OCI-LY3 (cell line): ENCODE measurements at regions not wholly inside any gene's neighbourhood (a gene's known extent, or its start where the extent isn't known, plus 50 kb on each side); places are given as distances from the start of the nearest gene placed in this dataset.

Experiments used
- H2AFZ ChIP-seq: fragments of 200-600, 300-600 bp; shearing (Covaris generic); 2 replicates; pipeline ENCODE4 v1.6.0; 2014; ENCODE audit warnings: antibody characterized with exemption, low read depth, low read length
- H3K27ac ChIP-seq: fragments of 200-600, 300-600 bp; sonication (generic); 2 replicates; pipeline ENCODE4 v1.5.1; 2014; ENCODE audit warnings: mild to moderate bottlenecking, low read length, moderate library complexity, mixed read lengths
- H3K27me3 ChIP-seq: fragments of 200-600, 300-600 bp; sonication (generic); 2 replicates; pipeline ENCODE4 v1.6.1; 2014; ENCODE audit warnings: low read depth, low read length, mixed read lengths
- H3K36me3 ChIP-seq: fragments of 200-600, 300-600 bp; sonication (generic); replicated peaks from 2 replicates; pipeline ENCODE3; 2014; ENCODE audit warnings: low read depth, low read length, mixed read lengths
- H3K4me1 ChIP-seq: fragments of 300-600, 200-600 bp; sonication (generic); 2 replicates; pipeline ENCODE4 v1.6.1; 2014; ENCODE audit warnings: low read length, mixed read lengths
- H3K4me2 ChIP-seq: fragments of 200-600, 300-600 bp; sonication (generic); 2 replicates; pipeline ENCODE4 v1.6.1; 2014; ENCODE audit warnings: low read length, mixed read lengths
- H3K4me3 ChIP-seq: fragments of 300-600, 200-600 bp; sonication (generic); 2 replicates; pipeline ENCODE4 v1.5.1; 2014; ENCODE audit warnings: antibody characterized with exemption, mild to moderate bottlenecking, low read length, moderate library complexity
- H3K79me2 ChIP-seq: fragments of 300-600, 200-600 bp; shearing (Covaris generic); 2 replicates; pipeline ENCODE4 v1.6.1; 2014; ENCODE audit warnings: mild to moderate bottlenecking, low read length, mixed read lengths
- H3K9ac ChIP-seq: fragments of 300-600, 200-600 bp; shearing (Covaris generic); 2 replicates; pipeline ENCODE4 v1.6.0; 2014; ENCODE audit warnings: mild to moderate bottlenecking, low read length, moderate library complexity
- H3K9me3 ChIP-seq: fragments of 200-600, 300-600 bp; shearing (Covaris generic); 2 replicates; pipeline ENCODE4 v1.6.1; 2014; ENCODE audit warnings: low read length, mixed read lengths; ENCODE audit not compliant: insufficient read depth
- H4K20me1 ChIP-seq: fragments of 200-600, 300-600 bp; sonication (generic); 2 replicates; pipeline ENCODE4 v1.6.1; 2016; ENCODE audit warnings: low read length, mixed read lengths; ENCODE audit not compliant: insufficient read depth
- CTCF ChIP-seq: fragments of 200-600, 300-600 bp; sonication (generic); IDR thresholded peaks from 2 replicates; pipeline ENCODE4 v1.5.1; 2014; ENCODE audit warnings: antibody characterized with exemption, low read length, low read depth
- EZH2phosphoT487 ChIP-seq: fragments of 200-600 bp; shearing (Covaris generic); IDR thresholded peaks from 2 replicates; pipeline ENCODE4 v1.6.1; 2018; ENCODE audit warnings: antibody characterized with exemption, mixed run types, low read depth

- no peaks in the 10 kb centered on the region for H3K36me3 ChIP-seq
- H4K20me1 ChIP-seq, result no peaks in the 10 kb centered on the region
- no peaks in the 10 kb centered on the region for H3K9me3 ChIP-seq
- H3K79me2 ChIP-seq, result no peaks in the 10 kb centered on the region
- no peak overlapping the region for H2AFZ ChIP-seq
- no peak overlapping the region for H3K4me3 ChIP-seq
- H3K4me1 ChIP-seq, result no peaks in the 10 kb centered on the region
- TF ChIP-seq CTCF, result no peak
- TF ChIP-seq EZH2phosphoT487, result no peak
- H3K4me2 ChIP-seq, result no peak overlapping the region
- H3K27ac ChIP-seq, result no peak overlapping the region
- no peak overlapping the region for H3K9ac ChIP-seq
- no peaks in the 10 kb centered on the region for H3K27me3 ChIP-seq
These were observed 984.0 kb downstream of the GALC start for GRCh38 chr14:87008965-87009364.

DNA sequence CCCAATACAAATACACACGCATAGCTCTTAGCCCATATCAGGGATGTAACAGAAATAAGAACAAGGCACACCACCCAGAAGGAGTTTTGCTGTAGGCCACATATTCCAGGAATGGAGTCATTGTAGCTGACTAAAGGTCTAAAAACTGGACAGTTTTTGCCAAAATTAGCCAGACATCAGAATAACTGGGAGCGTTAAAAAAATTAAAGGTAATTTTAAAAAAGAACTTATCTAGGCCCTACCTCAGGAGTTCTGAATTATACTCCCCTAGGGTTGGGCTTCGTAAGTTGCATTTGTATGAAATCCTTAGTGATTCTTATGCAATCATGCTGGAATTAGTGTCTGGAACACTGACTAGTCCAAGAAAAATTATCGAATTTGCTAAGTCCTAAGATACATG is 987.7 kb downstream of the GALC start:
- H3K9ac ChIP-seq, result no peak overlapping the region
- H2AFZ ChIP-seq, result no peak overlapping the region
- no peaks in the 10 kb centered on the region for H4K20me1 ChIP-seq
- H3K36me3 ChIP-seq, result no peaks in the 10 kb centered on the region
- no peaks in the 10 kb centered on the region for H3K9me3 ChIP-seq
- no peak overlapping the region for H3K4me3 ChIP-seq
- H3K4me2 ChIP-seq, result no peak overlapping the region
- no peaks in the 10 kb centered on the region for H3K27me3 ChIP-seq
- no peaks in the 10 kb centered on the region for H3K4me1 ChIP-seq
- no peaks in the 10 kb centered on the region for H3K79me2 ChIP-seq
- no peak for TF ChIP-seq CTCF
- TF ChIP-seq EZH2phosphoT487, result no peak
- H3K27ac ChIP-seq, result no peak overlapping the region

DNA sequence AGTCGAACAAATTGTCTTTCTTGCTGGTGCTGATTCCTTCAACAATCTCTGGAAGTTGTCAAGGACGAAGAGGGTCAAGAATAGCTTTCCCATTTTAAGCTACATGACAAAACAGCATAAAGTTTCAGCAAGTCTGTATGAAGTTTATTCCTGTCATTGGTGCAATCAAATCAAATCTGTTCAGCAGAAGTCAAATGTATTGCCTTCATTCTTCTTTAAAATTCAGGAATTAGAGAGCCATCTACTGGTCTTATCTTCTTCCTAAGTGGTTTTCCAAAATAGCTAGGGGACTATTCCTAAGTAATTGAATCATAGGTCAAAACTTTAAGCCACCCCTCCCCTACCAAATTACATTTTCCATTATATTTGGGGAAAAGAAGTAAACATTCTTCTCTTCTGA is 990.2 kb downstream of the GALC start:
- Histone ChIP-seq H3K9ac (no peak overlapping the region), H4K20me1 (no peaks in the 10 kb centered on the region), H3K79me2 (no peaks in the 10 kb centered on the region), H3K9me3 (no peaks in the 10 kb centered on the region), H3K4me1 (no peaks in the 10 kb centered on the region), H3K27ac (no peak overlapping the region), H2AFZ (no peak overlapping the region), H3K27me3 (no peaks in the 10 kb centered on the region), H3K36me3 (no peaks in the 10 kb centered on the region), H3K4me2 (no peak overlapping the region), H3K4me3 (no peak overlapping the region)
- no peak for TF ChIP-seq CTCF

DNA sequence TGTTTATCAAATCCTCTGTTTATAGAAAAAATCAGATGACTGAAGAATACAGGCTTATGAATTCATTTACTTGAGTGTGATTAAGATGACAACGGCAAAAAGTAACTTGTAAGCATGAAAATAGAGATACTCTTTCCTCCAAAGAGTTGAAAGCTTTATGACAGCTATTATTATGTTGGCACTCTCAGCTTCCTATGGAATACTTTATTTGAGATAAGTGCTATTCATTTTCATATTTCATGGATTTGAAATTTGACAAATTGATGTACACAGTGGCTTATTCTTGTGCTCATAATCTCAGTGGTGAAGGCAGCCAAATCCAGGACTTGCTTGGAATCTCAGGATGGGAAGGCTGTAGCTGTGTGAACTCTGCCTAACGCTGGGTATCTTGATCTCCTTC is 991.6 kb downstream of the GALC start:
- Histone ChIP-seq H3K36me3 (no peaks in the 10 kb centered on the region), H3K27me3 (no peaks in the 10 kb centered on the region), H3K9me3 (no peaks in the 10 kb centered on the region), H3K9ac (no peak overlapping the region), H2AFZ (no peak overlapping the region), H4K20me1 (no peaks in the 10 kb centered on the region), H3K79me2 (no peaks in the 10 kb centered on the region), H3K27ac (no peak overlapping the region), H3K4me3 (no peak overlapping the region), H3K4me2 (no peak overlapping the region), H3K4me1 (no peaks in the 10 kb centered on the region)
- no peak for TF ChIP-seq CTCF
- TF ChIP-seq EZH2phosphoT487, result no peak
